ENCODE measurements at regions not wholly inside any gene's neighbourhood (a gene's known extent, or its start where the extent isn't known, plus 50 kb on each side); places are given as distances from the start of the nearest gene placed in this dataset.
"Not testable (repeated sequence)": the region's sequence is repeated elsewhere in the genome, so short reads cannot be mapped to it uniquely, and the experiment has no call there.

DNA sequence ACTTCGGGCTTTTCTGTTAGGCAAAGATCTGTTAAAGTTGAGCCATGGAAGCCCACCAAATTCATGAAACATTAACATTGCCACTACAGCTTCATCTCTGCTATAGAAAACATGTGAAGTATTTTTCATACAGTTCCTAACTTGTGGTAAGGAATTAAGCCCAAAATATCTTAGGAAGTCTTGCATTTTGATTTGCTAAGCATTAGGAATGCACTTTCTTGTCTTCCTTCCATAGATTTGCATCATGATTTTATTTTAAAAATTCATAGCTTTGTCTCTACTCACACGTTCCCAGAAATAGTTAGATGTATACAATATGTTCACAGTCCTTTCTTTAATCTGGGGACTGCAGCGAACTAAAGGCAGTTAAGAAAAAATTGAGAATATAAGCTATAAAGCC lies 325.6 kb downstream of the CENPW start:
- no peak overlapping the region for H3K4me3 Mint-ChIP-seq
- no peaks in the 10 kb centered on the region for H3K27me3 Mint-ChIP-seq (ENCODE audit: low read depth)
- no peak overlapping the region for H3K27ac Mint-ChIP-seq
- no peaks in the 10 kb centered on the region for H3K36me3 Mint-ChIP-seq (ENCODE audit: insufficient read depth in 2 of 2)
- no peaks in the 10 kb centered on the region for H3K4me1 Mint-ChIP-seq (ENCODE audit: low read depth)
- ATAC-seq (replicated peaks in 1 of 2) = no peak
- no peak for DNase-seq
- H3K9me3 Mint-ChIP-seq = no peaks in the 10 kb centered on the region

DNA sequence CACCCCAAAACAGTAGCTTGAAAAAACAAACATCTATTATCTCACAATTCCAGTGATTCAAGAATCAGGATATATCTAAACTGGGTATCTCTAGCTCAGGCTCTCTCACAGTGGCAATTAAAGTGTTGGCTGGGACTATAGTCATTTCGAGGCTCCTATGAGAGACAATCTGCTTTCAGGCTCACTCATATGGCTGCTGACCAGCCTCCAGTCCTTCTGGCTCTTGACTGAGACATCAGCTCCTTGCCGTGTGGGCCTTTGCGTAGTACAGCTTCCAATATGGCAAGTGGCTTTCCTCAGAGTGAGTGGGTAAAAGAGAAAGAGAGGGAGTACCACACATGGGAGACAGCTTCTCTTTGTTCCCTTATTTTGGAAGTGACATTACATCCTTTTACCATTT lies 327.2 kb downstream of the CENPW start:
- Mint-ChIP-seq H3K36me3 (ENCODE audit: insufficient read depth in 2 of 2) (no peaks in the 10 kb centered on the region), H3K27me3 (ENCODE audit: low read depth) (no peaks in the 10 kb centered on the region), H3K9me3 (no peaks in the 10 kb centered on the region), H3K4me1 (ENCODE audit: low read depth) (no peaks in the 10 kb centered on the region), H3K27ac (no peak overlapping the region), H3K4me3 (no peak overlapping the region)
- ATAC-seq (replicated peaks in 1 of 2) (no peak), DNase-seq (no peak)

DNA sequence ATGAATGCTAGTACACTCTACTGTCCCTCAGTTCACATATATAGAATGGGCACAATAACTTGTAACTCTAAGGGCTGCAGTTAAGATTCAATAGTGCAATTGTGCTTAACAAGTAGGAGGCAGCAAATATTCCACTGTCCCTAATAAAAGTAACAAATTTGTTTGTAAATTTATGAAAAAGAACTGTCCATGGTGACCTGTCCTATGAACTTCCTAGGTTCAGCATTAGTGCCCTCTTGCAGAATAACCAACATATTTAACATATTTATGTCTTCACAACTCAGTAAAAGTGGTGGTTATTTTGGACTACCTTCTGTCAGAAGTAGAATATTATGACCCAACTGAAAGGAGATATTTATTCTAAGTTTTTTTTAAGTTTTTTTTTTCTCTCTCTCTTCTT lies 327.8 kb downstream of the CENPW start:
- H3K27ac Mint-ChIP-seq = no peak overlapping the region
- H3K36me3 Mint-ChIP-seq (ENCODE audit: insufficient read depth in 2 of 2) = no peaks in the 10 kb centered on the region
- ATAC-seq (replicated peaks in 1 of 2) (no peak), DNase-seq (no peak)
- no peaks in the 10 kb centered on the region for H3K9me3 Mint-ChIP-seq
- H3K4me3 Mint-ChIP-seq = no peak overlapping the region
- H3K27me3 Mint-ChIP-seq (ENCODE audit: low read depth) = no peaks in the 10 kb centered on the region
- no peaks in the 10 kb centered on the region for H3K4me1 Mint-ChIP-seq (ENCODE audit: low read depth)

DNA sequence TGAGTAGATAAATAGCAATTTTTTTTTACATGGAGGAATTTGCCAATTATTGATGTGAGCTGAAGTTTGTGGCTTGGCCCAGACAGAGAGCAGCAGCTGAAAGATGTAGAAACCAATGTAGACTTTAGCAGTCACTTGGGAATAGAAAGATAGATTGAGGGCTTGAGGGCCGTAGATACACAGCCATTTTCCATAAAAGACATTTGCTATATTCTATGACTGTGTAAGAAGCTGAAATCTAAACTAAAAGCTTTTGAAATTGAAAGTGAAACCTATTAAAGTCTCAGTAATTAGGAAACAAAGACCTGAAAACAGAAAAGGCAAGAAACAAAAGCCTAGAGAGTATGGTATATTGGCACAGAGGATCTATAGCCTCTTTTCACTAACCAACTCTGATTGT lies 332.7 kb downstream of the CENPW start:
- peaks cover 2% of the 10 kb centered on the region in 2 donors for H3K9me3 Mint-ChIP-seq
- no peaks in the 10 kb centered on the region for H3K36me3 Mint-ChIP-seq (ENCODE audit: insufficient read depth in 2 of 2)
- ATAC-seq (replicated peaks in 1 of 2) (no peak), DNase-seq (no peak)
- H3K4me1 Mint-ChIP-seq (ENCODE audit: low read depth) = no peaks in the 10 kb centered on the region
- no peak overlapping the region for H3K27ac Mint-ChIP-seq
- no peak overlapping the region for H3K4me3 Mint-ChIP-seq
- no peaks in the 10 kb centered on the region for H3K27me3 Mint-ChIP-seq (ENCODE audit: low read depth)

DNA sequence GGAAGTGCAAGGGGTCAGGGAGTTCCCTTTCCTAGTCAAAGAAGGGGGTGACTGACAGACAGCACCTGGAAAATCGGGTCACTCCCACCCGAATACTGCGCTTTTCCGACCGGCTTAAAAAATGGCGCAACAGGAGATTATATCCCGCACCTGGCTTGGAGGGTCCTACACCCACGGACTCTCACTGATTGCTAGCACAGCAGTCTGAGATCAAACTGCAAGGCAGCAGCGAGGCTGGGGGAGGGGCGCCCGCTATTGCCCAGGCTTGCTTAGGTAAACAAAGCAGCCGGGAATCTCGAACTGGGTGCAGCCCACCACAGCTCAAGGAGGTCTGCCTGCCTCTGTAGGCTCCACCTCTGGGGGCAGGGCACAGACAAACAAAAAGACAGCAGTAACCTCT lies 333.8 kb downstream of the CENPW start:
- not testable (repeated sequence) for H3K4me3 Mint-ChIP-seq; H3K27ac Mint-ChIP-seq; H3K27me3 Mint-ChIP-seq (ENCODE audit: low read depth); ATAC-seq (replicated peaks in 1 of 2); H3K9me3 Mint-ChIP-seq; H3K36me3 Mint-ChIP-seq (ENCODE audit: insufficient read depth in 2 of 2); DNase-seq; H3K4me1 Mint-ChIP-seq (ENCODE audit: low read depth)

DNA sequence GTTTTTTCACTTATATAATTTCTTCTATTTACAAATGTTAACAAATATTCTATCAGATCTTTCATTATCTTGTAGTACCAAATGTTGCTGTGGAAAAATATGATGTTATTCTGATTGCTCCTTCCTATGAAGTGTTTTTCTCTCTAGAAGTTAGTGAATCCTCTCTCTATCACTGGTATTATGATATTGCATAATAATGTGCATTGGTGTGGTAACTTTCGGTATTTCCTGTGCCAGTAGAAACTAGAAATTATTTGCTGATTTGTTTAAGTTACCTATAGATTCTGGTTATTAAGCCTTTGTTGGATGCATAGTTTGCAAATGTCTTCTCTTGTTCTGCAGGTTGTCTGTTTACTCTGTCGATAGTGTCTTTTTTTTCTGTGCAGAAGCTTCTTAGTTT lies 342.5 kb downstream of the CENPW start:
- H3K27ac Mint-ChIP-seq = no peak overlapping the region
- no peak for DNase-seq
- no peak for ATAC-seq (replicated peaks in 1 of 2)
- no peaks in the 10 kb centered on the region for H3K36me3 Mint-ChIP-seq (ENCODE audit: insufficient read depth in 2 of 2)
- no peak overlapping the region for H3K4me3 Mint-ChIP-seq
- no peaks in the 10 kb centered on the region for H3K27me3 Mint-ChIP-seq (ENCODE audit: low read depth)
- no peaks in the 10 kb centered on the region for H3K4me1 Mint-ChIP-seq (ENCODE audit: low read depth)
- peaks cover 0 to 6% of the 10 kb centered on the region in 2 donors for H3K9me3 Mint-ChIP-seq

DNA sequence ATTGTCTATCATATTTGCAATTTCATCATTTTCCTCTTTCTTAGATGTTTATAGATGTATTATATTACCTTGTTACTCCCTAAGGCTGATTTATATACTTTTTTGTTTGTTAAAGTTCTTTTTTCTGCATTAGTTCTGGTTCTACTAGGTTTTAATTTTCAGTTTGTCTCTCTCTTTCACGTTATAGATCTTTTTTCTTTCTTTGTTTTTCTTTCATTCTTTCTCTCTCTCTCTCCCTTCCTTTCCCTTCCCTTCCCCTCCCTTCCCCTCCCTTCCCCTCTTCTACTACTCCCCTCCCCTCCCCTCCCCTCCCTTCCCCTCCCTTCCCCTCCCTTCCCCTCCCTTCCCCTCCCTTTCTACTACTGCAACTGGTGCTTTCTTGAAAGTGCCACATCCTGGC lies 345.3 kb downstream of the CENPW start:
- Mint-ChIP-seq H3K4me3 (no peak overlapping the region), H3K27ac (no peak overlapping the region)
- no peak for ATAC-seq (replicated peaks in 1 of 2)

DNA sequence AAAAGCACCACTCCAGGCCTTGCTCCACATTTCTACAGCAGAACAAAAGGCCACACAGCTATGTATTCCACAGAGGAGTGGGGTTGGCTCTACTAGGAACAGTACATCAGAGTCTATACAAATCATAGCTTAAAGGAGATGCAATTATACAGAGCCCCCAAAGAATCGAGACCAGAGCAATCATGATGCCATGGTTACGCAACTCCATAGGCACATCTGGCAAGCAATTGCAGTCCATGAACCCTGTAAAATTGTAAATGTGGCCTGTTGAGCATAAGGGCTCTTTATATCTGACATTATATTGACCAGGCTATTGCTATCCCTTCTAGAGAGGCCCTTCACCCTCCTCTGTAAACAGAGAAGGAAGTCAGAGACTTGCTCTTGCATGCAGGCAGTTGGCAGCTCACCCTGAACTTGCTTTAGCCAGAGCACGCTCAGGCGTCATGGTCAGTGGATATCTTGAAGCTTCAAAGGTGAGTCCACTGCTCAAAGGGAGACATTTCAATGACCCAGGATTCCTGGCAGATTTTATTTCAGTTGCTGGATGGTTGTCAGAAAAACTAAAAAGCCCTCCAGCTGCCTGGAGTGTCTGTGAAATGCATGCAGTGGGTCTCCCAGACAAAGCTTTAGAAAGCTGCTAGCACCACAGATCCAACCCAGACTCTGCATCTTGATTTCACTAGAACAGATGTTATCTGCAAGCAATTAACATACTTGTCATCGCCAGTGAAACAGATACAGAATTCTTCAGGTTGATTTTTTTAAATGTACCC lies 357.2 kb downstream of the CENPW start:
- Mint-ChIP-seq H3K4me1 (ENCODE audit: low read depth) (no peaks in the 10 kb centered on the region), H3K4me3 (no peak overlapping the region), H3K36me3 (ENCODE audit: insufficient read depth in 2 of 2) (no peaks in the 10 kb centered on the region), H3K27ac (no peak overlapping the region), H3K9me3 (peaks cover 0 to 4% of the 10 kb centered on the region in 2 donors), H3K27me3 (ENCODE audit: low read depth) (no peaks in the 10 kb centered on the region)
- DNase-seq (no peak), ATAC-seq (replicated peaks in 1 of 2) (no peak)

More for the DNA sequence above, 345.3 kb downstream of the CENPW start:
- DNase-seq = no peak
- Mint-ChIP-seq H3K27me3 (ENCODE audit: low read depth) (no peaks in the 10 kb centered on the region), H3K9me3 (peaks cover 3 to 6% of the 10 kb centered on the region in 2 donors), H3K4me1 (ENCODE audit: low read depth) (no peaks in the 10 kb centered on the region), H3K36me3 (ENCODE audit: insufficient read depth in 2 of 2) (no peaks in the 10 kb centered on the region)

DNA sequence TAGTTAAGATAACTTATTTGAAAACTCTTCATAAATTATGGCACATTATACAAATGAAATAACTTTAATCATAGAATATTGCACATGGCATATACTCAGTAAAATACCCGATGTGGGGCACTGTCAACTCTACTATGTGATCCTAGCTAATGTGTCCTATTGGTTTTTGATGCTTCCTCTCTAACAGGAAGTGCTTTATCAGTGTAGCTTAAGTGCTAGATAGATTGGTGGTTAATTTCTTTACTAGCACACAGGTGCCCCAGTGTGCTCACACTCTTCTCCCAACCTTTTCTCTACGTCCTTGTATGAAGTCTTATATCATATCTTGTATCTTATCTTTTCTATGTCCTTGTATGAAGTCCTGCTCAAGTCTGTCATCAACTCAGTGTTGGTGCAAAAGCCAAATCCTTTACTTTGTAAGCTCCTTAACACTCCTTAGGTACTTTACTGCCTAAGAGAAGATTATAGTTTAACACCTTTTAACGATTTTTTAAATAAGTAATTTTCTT lies 358.9 kb downstream of the CENPW start:
- DNase-seq (no peak), ATAC-seq (replicated peaks in 1 of 2) (no peak)
- no peaks in the 10 kb centered on the region for H3K27me3 Mint-ChIP-seq (ENCODE audit: low read depth)
- no peak overlapping the region for H3K4me3 Mint-ChIP-seq
- peaks cover 0 to 4% of the 10 kb centered on the region in 2 donors for H3K9me3 Mint-ChIP-seq
- no peaks in the 10 kb centered on the region for H3K36me3 Mint-ChIP-seq (ENCODE audit: insufficient read depth in 2 of 2)
- no peaks in the 10 kb centered on the region for H3K4me1 Mint-ChIP-seq (ENCODE audit: low read depth)
- no peak overlapping the region for H3K27ac Mint-ChIP-seq

DNA sequence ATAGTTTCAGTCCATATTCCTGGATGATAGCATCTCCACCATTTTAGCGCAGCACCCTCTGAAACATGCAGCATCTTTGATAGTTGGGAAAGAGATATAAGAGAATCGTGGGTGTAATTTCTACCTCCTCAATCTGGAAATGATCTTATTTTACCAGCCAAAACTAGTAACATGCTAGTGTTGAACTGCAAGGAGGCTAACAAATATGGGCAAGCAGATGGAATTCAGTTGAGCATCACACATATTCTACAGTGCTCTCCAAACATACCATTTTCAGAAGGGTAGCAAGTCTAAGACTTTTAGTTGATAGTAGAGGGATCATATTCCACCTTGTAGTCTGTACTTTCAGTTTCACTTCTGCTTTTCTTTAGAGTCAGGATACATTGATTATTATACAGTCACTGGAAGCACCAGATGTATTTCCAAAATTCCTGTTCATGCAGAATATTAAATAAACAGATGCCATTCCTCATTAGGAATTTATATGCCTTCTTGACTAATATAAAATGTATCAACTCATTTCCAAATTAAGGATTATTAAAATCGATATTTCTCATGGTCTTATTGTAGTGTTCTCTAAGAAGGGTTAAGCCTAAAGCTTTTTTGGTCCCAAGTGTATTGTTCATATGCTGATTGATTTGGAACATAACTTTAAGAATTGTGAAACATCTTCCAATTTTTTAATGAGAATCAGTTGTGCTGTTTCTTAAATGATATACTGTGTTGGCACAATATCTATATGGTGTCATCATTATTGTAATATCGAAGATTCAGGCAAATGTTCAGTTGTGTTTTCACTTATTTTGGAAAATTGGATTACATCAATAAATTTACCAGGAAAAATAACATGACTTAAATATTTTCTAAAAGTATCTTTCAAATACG lies 362.0 kb downstream of the CENPW start:
- no peaks in the 10 kb centered on the region for H3K9me3 Mint-ChIP-seq
- no peaks in the 10 kb centered on the region for H3K27me3 Mint-ChIP-seq (ENCODE audit: low read depth)
- no peak overlapping the region for H3K4me3 Mint-ChIP-seq
- H3K4me1 Mint-ChIP-seq (ENCODE audit: low read depth) = no peaks in the 10 kb centered on the region
- DNase-seq = no peak
- ATAC-seq (replicated peaks in 1 of 2) = no peak
- no peaks in the 10 kb centered on the region for H3K36me3 Mint-ChIP-seq (ENCODE audit: insufficient read depth in 2 of 2)
- H3K27ac Mint-ChIP-seq = no peak overlapping the region

DNA sequence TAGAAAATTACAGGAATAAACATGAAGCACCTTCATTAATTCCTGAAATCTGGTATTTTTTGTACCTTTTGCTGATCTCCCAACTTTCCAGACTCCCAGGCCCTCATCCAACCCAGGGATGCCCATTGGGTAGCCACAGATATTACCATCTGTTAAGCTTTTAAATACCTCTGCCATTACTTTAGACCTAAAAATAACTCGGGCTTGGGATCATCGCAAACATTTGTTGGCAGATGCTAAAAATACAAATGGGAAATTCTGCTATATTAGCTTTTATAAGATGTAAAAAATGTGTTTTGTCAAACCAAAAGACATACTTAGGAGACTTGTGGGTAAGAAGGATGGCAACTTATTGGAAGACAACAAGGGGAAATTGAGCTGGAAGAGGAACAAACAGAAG lies 376.1 kb downstream of the CENPW start:
- H3K4me1 Mint-ChIP-seq (ENCODE audit: low read depth) = no peaks in the 10 kb centered on the region
- H3K9me3 Mint-ChIP-seq = no peaks in the 10 kb centered on the region
- no peak for ATAC-seq (replicated peaks in 1 of 2)
- H3K36me3 Mint-ChIP-seq (ENCODE audit: insufficient read depth in 2 of 2) = no peaks in the 10 kb centered on the region
- no peaks in the 10 kb centered on the region for H3K27me3 Mint-ChIP-seq (ENCODE audit: low read depth)
- no peak overlapping the region for H3K27ac Mint-ChIP-seq
- H3K4me3 Mint-ChIP-seq = no peak overlapping the region
- DNase-seq = no peak

DNA sequence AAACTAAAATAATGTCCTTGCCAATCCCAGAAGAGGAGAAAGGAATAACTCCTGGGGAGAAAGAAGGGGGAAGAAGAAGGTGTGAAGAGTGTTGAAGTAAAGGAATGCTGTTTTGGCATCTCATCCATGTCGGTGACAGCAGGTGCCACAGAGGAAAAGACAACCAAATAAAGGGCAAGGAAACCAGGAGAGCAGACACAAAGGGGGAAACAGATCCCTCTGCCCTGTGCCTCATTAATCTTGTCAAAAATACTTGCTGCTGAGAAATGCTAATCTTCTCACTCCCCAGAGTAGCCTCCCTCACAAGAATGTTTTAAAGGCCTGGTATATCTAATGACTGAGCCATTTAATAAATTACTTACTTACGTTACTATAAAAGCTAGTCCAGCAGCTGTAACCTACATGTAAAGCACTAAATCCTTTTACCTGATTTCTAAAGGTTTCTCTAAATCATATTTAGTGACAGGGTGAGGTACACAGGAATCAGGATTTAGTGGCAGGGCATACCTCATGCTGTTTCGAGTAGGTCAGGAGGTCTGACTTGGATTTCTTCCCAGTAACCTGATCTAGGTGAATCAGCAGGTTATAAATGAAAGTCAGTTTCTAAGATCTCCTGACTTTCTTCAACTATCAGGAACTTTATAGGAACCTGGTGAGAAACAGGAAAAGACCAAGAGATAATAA lies 377.1 kb downstream of the CENPW start:
- Mint-ChIP-seq H3K27ac (no peak overlapping the region), H3K4me1 (ENCODE audit: low read depth) (no peaks in the 10 kb centered on the region), H3K27me3 (ENCODE audit: low read depth) (no peaks in the 10 kb centered on the region), H3K9me3 (no peaks in the 10 kb centered on the region), H3K4me3 (no peak overlapping the region), H3K36me3 (ENCODE audit: insufficient read depth in 2 of 2) (no peaks in the 10 kb centered on the region)
- ATAC-seq (replicated peaks in 1 of 2) (no peak), DNase-seq (no peak)
